HG02798 (cell line): ENCODE measurements at regions not wholly inside any gene's neighbourhood (a gene's known extent, or its start where the extent isn't known, plus 50 kb on each side); places are given as distances from the start of the nearest gene placed in this dataset.

ENCODE experiments used
- ATAC-seq: cut with Tn5 transposase; IDR thresholded peaks from one replicate; pipeline ENCODE4 v1.9.1; 2021; ENCODE audit warnings: mild to moderate bottlenecking; ENCODE audit not compliant: unreplicated experiment, poor library complexity

DNA sequence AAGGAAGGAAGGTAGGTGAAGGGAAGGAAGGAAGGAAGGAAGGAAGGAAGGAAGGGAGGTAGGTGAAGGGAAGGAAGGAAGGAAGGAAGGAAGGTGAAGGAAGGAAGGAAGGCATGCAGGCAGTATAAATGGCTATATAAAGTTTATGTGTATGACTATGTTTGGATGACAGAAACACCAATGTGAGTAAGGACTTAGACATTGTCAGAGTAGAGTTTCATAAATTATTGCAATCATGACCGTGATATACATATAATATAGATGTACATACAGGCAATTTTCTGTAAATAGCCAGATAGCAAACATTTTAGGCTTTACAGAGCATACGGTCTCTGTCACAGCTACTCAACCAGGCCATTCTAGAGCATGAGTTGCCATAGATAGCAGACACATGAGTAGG, 133.8 kb upstream of the AKR1E2 start:
- no peak for ATAC-seq

GRCh38 chr10:4691776-4692175, 134.2 kb upstream of the AKR1E2 start:
- no peak for ATAC-seq

- no peak for ATAC-seq
These were observed 134.7 kb upstream of the AKR1E2 start for GRCh38 chr10:4691301-4691700.

DNA sequence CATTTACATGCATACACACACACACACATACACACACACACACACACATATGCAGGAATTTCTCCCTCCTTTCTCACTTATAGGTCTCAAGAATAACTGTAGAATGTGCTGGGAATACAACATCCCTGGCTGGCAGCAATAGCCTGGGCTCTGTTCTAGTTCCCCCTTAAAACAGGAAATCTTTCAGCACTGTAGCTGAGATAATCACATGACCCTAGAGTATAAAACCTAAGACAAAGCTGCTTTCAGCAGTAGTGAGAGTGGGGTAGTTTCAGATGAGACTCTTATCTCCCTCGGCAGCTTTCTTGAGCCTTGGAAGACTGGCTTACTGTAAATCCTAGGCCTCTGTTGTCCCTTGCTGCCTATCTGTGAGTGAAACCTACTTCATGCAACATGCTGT, 137.4 kb upstream of the AKR1E2 start:
- no peak for ATAC-seq

GRCh38 chr10:4688168-4688567, 137.8 kb upstream of the AKR1E2 start:
- ATAC-seq, result no peak

DNA sequence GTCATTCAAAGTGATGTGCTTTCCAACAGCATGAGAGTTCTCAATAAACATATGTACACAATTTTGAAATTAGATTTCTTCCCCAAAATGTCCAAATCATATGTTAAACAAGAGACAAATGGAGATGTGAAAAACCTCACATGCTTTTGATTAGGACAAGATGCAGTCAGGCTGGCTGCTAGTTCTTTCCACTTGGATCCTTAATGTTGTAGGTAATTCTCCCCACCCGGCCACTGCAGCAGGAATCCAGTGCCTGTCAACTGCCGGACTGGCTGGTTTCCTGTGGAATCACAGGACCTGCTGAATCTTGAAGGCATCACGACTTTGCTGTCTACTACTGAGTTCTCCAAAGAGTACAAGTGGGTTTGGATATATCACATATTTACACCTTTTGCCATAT, 138.6 kb upstream of the AKR1E2 start:
- ATAC-seq, result no peak

DNA sequence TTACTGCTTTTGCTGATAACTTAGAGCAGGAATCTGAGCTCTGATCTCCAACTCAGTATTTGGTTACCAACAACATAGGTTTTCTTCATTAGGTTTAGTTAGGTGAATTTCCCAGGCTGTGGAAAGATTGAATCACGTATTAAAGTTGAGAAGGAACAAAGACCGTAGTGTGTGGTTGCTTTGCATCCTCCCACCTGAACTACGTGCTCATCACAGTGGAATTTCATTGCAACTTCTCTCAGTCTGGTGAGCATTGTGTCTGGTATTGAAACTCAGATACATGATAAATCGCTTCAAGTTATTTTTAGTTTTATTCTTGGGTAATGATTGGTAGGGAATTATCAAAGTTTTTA, 139.4 kb upstream of the AKR1E2 start:
- no peak for ATAC-seq

DNA sequence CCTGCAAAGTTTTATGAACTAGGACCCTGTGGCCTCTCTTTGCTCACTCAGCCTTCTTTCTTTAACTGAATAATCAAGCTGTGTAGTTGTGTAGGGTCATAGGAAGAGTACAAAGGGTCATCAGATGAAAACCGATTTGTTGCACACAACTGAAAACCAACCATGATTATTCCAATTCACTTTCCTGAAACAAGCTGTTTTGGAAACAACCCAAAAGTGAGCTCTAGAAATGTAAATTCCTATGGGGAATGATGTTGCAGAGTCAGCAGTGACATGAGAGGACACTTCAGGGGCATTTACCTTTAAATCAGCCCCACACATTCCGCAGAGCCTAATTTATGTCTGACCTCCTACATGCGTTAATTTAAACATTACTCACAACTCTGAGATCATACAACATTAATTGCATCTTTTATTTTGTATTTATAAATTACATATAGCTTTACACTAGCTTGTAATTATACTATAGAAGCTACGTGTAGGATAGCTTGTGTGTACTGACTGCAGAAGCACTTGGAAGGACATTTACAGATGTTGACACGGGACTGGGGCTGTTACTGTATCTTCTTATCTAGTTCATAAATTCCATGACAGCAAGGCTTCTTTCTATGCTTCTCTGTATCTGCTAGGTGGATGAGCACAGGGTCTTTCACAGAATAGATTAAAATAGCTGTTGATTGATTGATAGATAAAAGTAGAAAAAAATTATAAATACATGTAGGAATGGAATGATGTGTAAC, 139.9 kb upstream of the AKR1E2 start:
- ATAC-seq, result no peak

- no peak for ATAC-seq
These were observed 140.5 kb upstream of the AKR1E2 start for GRCh38 chr10:4685491-4685890.

DNA sequence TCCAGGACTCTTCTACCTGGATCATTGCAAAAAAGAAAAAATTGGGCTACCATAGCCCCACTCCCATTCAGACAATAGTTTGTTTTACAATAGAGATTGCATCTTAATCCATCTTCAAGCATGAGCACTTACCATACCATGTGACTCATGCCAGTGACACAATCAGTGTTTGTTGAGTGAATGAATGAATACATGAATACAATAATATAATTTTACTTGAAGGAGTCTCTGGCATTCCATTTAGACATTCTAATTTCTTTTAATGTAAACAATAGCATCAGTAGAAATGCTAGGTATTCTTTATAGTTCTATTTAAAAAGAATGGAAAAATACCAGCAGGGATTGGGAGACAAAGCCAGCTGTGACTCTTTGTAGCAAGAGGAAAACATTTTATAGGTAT, 141.6 kb upstream of the AKR1E2 start:
- ATAC-seq, result no peak

DNA sequence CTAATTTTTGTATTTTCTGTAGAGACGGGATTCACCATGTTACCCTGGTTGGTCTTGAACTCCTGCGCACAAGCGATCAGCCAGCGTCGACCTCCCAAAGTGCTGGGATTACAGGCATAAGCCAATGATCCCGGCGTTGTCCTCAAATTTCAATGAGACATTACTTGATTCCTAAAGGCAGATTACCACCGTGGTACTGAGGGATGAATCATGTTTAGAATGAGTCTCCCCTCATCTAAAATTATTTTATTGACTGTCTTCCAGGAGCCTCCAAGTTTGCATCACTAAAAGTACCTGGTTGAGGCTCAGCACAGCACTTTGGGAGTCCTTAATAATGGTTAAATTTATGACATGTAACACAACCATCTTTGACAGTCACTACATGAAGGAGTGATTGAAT, 142.2 kb upstream of the AKR1E2 start:
- no peak for ATAC-seq

GRCh38 chr10:4683137-4683536, 142.9 kb upstream of the AKR1E2 start:
- no peak for ATAC-seq

DNA sequence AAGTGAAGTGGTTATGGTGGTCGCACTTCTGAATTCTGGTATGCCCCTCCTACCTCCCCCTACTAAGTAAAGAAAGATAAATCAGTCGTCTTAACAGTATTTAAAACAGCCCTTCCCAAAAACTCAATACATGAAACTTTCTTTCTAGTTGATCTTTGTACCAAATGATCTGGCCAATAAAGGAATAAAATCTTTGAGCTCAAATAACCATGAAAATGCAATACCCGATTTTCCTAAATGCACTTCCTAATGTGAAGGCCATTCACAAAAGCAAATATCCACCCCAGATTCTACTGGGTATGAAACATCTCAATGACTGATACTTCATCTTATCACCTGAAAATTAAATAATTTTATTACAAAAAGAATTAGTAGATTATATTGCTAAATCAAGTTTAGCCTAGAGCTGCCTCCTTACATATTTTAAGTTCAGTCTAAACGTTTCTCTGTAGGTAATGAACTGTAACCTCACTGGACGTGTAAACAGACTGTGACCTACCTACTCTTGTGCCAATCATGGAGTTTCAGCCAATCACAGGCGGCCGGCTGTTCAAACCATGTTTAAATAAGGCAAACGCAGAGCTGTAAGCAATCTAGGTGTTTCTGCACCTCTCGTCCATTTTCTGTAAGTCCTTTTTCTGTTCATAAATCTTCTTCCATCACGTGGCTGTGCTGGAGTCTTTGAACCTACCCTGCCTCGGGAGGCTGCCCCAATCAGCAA, 146.9 kb upstream of the AKR1E2 start:
- ATAC-seq, result no peak

DNA sequence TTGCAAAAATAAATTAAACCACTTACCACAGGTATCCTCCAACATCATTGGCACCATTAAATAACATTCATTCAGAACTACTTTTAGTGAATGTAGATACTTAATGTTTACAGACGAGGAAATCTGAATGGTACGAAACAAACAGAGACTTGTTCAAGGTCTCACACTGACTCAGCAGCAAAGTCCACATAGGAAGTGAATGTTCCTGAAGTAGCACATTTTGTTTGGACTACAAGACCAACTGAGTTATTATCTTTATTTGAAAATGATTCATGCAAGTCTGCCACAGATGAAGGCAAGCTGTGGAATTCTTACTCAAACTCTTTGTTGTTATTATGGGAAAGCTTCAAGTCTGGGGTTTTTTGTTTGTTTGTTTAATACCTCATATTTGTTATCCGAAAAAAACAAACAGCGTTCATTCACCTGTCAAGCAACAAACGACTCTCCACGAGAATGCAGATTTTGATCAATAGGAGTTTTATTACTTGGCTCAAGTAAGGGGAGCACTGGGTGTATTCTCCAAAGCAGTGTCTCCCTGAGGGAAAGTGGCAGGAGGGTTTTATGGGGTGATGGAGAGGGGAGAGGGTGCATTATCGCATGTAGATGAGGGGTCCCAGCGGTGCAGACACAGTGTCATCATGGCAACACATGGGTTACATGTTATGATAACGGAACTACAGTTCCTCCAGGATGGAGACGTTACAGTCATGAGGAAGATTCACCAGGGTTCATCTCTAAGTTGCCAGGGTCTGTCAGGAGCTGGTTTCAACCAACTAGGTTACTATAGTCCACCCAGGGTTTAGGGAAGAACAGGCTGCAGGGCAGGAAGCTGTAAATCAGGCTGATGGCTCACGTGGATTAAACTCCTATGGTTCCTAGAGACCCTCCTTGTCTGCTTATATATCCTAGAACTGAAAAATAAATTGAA, 147.7 kb upstream of the AKR1E2 start:
- ATAC-seq, result no peak

GRCh38 chr10:4677296-4678021, 148.5 kb upstream of the AKR1E2 start:
- ATAC-seq, result no peak

DNA sequence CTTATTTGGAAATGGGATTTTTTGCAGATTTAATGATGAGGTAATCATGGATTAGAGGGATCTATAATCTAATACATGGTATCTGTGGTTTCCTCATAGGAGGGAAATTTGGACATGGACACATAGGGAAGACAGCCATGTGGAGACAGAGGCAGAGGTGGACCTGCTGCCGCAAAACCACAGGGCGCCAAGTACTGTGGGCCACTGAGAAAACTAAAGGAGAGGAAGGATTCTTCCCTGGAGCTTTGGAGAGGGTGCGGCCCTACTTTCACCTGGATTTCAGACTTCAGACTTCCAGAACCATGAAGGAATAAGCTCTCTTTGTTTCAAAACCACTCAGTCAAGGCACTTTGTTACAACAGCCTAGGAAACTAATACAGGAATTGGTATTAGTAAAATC, 149.4 kb upstream of the AKR1E2 start:
- no peak for ATAC-seq

DNA sequence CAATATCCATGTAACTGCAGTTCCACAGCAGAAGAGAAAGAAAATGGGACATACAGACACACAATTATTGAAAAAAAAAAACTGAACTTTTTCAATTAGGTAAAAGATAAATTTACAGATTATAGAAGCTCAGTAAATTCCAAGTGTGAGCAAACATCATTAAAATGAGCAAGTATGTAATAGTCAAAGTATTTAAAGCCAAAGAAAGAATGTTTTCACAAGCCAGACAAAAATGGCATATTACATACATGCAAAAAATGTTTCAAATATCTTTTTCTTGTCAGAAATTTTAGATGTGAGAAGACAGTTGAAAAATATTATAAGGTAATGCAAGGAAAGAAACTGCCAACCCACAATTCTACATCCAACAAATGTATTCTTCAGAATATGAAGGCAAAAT, 150.2 kb upstream of the AKR1E2 start:
- ATAC-seq, result no peak

- no peak for ATAC-seq
These were observed 152.5 kb upstream of the AKR1E2 start for GRCh38 chr10:4673279-4674040.

- ATAC-seq, result no peak
These were observed 153.8 kb upstream of the AKR1E2 start for GRCh38 chr10:4672201-4672600.
